ENCODE measurements at regions not wholly inside any gene's neighbourhood (a gene's known extent, or its start where the extent isn't known, plus 50 kb on each side); places are given as distances from the start of the nearest gene placed in this dataset.

GRCh38 chr12:127175361-127175760 is 1091.6 kb upstream of the TMEM132C start:
- WGBS (ENCODE audit: insufficient coverage) = no CpG with 5 or more reads among the region's 4 CpGs
- Histone ChIP-seq H3K4me1 (ENCODE audit: control insufficient read depth, insufficient read depth, low read length) (no peaks in the 10 kb centered on the region), H3K36me3 (ENCODE audit: control insufficient read depth, insufficient read depth, low read length) (no peaks in the 10 kb centered on the region), H3K27me3 (ENCODE audit: control insufficient read depth, insufficient read depth, low read length) (no peaks in the 10 kb centered on the region), H3K27ac (ENCODE audit: low read depth, low read length) (no peak overlapping the region), H3K4me3 (ENCODE audit: low read depth, low read length) (no peak overlapping the region), H3K9me3 (ENCODE audit: control insufficient read depth, insufficient read depth, low read length) (no peaks in the 10 kb centered on the region)
- no peak for DNase-seq (ENCODE audit: low read depth in 4 of 6, low spot score in 6 of 6)

GRCh38 chr12:127176804-127177203 is 1090.2 kb upstream of the TMEM132C start:
- Histone ChIP-seq H3K27ac (ENCODE audit: low read depth, low read length) (no peak overlapping the region), H3K36me3 (ENCODE audit: control insufficient read depth, insufficient read depth, low read length) (no peaks in the 10 kb centered on the region), H3K27me3 (ENCODE audit: control insufficient read depth, insufficient read depth, low read length) (no peaks in the 10 kb centered on the region), H3K4me1 (ENCODE audit: control insufficient read depth, insufficient read depth, low read length) (no peaks in the 10 kb centered on the region), H3K9me3 (ENCODE audit: control insufficient read depth, insufficient read depth, low read length) (no peaks in the 10 kb centered on the region), H3K4me3 (ENCODE audit: low read depth, low read length) (no peak overlapping the region)
- no peak for DNase-seq (ENCODE audit: low read depth in 4 of 6, low spot score in 6 of 6)
- WGBS (ENCODE audit: insufficient coverage) = 100% methylated on average over 1 of the region's 4 CpGs

GRCh38 chr12:127178052-127178451 is 1088.9 kb upstream of the TMEM132C start:
- Histone ChIP-seq H3K27me3 (ENCODE audit: control insufficient read depth, insufficient read depth, low read length) (no peaks in the 10 kb centered on the region), H3K4me3 (ENCODE audit: low read depth, low read length) (no peak overlapping the region), H3K4me1 (ENCODE audit: control insufficient read depth, insufficient read depth, low read length) (no peaks in the 10 kb centered on the region), H3K36me3 (ENCODE audit: control insufficient read depth, insufficient read depth, low read length) (no peaks in the 10 kb centered on the region), H3K27ac (ENCODE audit: low read depth, low read length) (no peak overlapping the region), H3K9me3 (ENCODE audit: control insufficient read depth, insufficient read depth, low read length) (no peaks in the 10 kb centered on the region)
- DNase-seq (ENCODE audit: low read depth in 4 of 6, low spot score in 6 of 6) = no peak
- no CpG with 5 or more reads among the region's 5 CpGs for WGBS (ENCODE audit: insufficient coverage)

DNA sequence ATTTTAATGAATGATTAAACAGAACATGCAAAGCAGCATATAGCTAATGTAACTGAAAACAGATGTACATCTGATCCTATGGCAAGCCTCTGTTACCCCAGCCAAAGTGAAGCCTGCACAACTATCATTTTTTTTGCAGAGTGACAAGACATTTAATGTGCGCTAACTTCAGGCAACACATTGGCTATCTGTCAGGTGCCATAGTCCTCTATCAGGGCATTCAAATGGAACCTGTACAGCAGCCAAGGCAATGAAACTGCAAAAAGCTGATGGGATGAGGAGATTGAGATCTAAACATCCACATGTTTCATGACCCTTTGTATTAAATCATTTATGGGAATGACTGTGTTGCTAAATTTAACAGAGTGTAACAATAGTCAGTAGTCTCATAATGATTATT is 1088.5 kb upstream of the TMEM132C start:
- Histone ChIP-seq H3K9me3 (ENCODE audit: control insufficient read depth, insufficient read depth, low read length) (no peaks in the 10 kb centered on the region), H3K27ac (ENCODE audit: low read depth, low read length) (no peak overlapping the region), H3K4me3 (ENCODE audit: low read depth, low read length) (no peak overlapping the region), H3K27me3 (ENCODE audit: control insufficient read depth, insufficient read depth, low read length) (no peaks in the 10 kb centered on the region), H3K4me1 (ENCODE audit: control insufficient read depth, insufficient read depth, low read length) (no peaks in the 10 kb centered on the region), H3K36me3 (ENCODE audit: control insufficient read depth, insufficient read depth, low read length) (no peaks in the 10 kb centered on the region)
- WGBS (ENCODE audit: insufficient coverage) = 100% methylated on average over 1 of the region's 1 CpG
- DNase-seq (ENCODE audit: low read depth in 4 of 6, low spot score in 6 of 6) = peak in 1 of 6 donors; percentile 46

GRCh38 chr12:127179176-127179575 is 1087.8 kb upstream of the TMEM132C start:
- Histone ChIP-seq H3K4me3 (ENCODE audit: low read depth, low read length) (no peak overlapping the region), H3K27ac (ENCODE audit: low read depth, low read length) (no peak overlapping the region), H3K27me3 (ENCODE audit: control insufficient read depth, insufficient read depth, low read length) (no peaks in the 10 kb centered on the region), H3K9me3 (ENCODE audit: control insufficient read depth, insufficient read depth, low read length) (no peaks in the 10 kb centered on the region), H3K36me3 (ENCODE audit: control insufficient read depth, insufficient read depth, low read length) (no peaks in the 10 kb centered on the region), H3K4me1 (ENCODE audit: control insufficient read depth, insufficient read depth, low read length) (no peaks in the 10 kb centered on the region)
- WGBS (ENCODE audit: insufficient coverage) = 90% methylated on average over 4 of the region's 6 CpGs
- DNase-seq (ENCODE audit: low read depth in 4 of 6, low spot score in 6 of 6) = no peak

DNA sequence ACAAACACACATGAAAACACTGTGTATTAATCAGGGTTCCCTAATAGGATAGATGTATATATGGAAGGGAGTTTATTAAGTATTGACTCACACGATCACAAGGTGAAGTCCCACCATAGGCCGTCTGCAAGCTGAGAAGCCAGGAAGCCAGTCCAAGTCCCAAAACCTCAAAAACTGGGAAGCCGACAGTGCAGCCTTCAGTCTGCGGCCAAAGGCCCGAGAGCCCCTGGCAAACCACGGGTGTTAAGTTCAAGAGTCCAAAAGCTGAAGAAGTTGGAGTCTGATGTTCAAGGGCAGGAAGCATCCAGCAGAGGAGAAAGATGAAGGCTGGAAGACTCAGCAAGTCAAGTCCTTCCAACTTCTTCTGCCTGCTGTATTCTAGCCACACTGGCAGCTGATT is 1085.0 kb upstream of the TMEM132C start:
- no peaks in the 10 kb centered on the region for H3K4me1 ChIP-seq (ENCODE audit: control insufficient read depth, insufficient read depth, low read length)
- no peak overlapping the region for H3K27ac ChIP-seq (ENCODE audit: low read depth, low read length)
- no peak overlapping the region for H3K4me3 ChIP-seq (ENCODE audit: low read depth, low read length)
- WGBS (ENCODE audit: insufficient coverage) = 100% methylated on average over 5 of the region's 6 CpGs
- DNase-seq (ENCODE audit: low read depth in 4 of 6, low spot score in 6 of 6) = no peak
- no peaks in the 10 kb centered on the region for H3K27me3 ChIP-seq (ENCODE audit: control insufficient read depth, insufficient read depth, low read length)
- H3K9me3 ChIP-seq (ENCODE audit: control insufficient read depth, insufficient read depth, low read length) = no peaks in the 10 kb centered on the region
- no peaks in the 10 kb centered on the region for H3K36me3 ChIP-seq (ENCODE audit: control insufficient read depth, insufficient read depth, low read length)

GRCh38 chr12:127189992-127190391 is 1077.0 kb upstream of the TMEM132C start:
- Histone ChIP-seq H3K27ac (ENCODE audit: low read depth, low read length) (no peak overlapping the region), H3K36me3 (ENCODE audit: control insufficient read depth, insufficient read depth, low read length) (no peaks in the 10 kb centered on the region), H3K4me3 (ENCODE audit: low read depth, low read length) (no peak overlapping the region), H3K27me3 (ENCODE audit: control insufficient read depth, insufficient read depth, low read length) (no peaks in the 10 kb centered on the region), H3K9me3 (ENCODE audit: control insufficient read depth, insufficient read depth, low read length) (peaks cover 6% of the 10 kb centered on the region), H3K4me1 (ENCODE audit: control insufficient read depth, insufficient read depth, low read length) (no peaks in the 10 kb centered on the region)
- no CpG with 5 or more reads among the region's 1 CpG for WGBS (ENCODE audit: insufficient coverage)
- DNase-seq (ENCODE audit: low read depth in 4 of 6, low spot score in 6 of 6) = no peak

DNA sequence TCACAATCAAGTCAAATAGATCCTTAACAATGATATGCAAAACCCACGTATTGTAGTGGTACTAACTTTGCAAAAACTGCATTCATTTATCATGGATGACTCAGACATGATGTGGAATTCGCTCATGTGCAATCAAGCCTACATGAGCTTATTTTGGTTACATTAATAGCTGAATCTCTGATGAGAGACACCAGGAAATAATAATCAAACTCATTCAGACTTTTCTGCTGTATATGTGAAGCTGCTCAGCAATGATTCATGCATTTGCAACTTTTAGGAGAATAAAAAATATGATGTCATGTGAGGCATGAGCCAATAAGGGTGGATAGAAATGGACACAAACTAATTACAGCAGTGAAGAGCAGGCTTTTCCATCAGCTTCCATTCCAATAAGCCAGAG is 1075.8 kb upstream of the TMEM132C start:
- DNase-seq (ENCODE audit: low read depth in 4 of 6, low spot score in 6 of 6) = no peak
- no CpG with 5 or more reads among the region's 2 CpGs for WGBS (ENCODE audit: insufficient coverage)
- H3K36me3 ChIP-seq (ENCODE audit: control insufficient read depth, insufficient read depth, low read length) = no peaks in the 10 kb centered on the region
- no peaks in the 10 kb centered on the region for H3K27me3 ChIP-seq (ENCODE audit: control insufficient read depth, insufficient read depth, low read length)
- no peak overlapping the region for H3K27ac ChIP-seq (ENCODE audit: low read depth, low read length)
- peaks cover 6% of the 10 kb centered on the region for H3K9me3 ChIP-seq (ENCODE audit: control insufficient read depth, insufficient read depth, low read length)
- no peak overlapping the region for H3K4me3 ChIP-seq (ENCODE audit: low read depth, low read length)
- no peaks in the 10 kb centered on the region for H3K4me1 ChIP-seq (ENCODE audit: control insufficient read depth, insufficient read depth, low read length)

DNA sequence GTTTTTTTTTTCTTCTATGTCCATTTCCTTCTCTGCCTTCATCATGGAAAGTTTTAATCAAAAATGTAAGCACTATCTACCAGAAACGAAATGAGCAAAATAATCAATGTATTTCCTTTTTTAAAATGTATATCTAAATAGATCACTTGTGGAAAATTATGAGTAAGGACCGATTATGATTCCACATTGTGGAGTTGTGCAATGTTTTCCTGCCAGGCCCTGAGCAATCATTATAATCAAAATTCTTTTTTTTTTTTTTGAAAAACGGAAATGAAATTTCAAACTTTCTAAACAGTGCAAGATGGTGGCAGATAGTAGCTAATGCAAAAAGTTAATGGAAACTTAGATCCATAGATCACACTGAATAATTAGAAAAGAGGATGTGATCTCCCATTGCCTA is 1074.6 kb upstream of the TMEM132C start:
- Histone ChIP-seq H3K9me3 (ENCODE audit: control insufficient read depth, insufficient read depth, low read length) (peaks cover 6% of the 10 kb centered on the region), H3K27me3 (ENCODE audit: control insufficient read depth, insufficient read depth, low read length) (no peaks in the 10 kb centered on the region), H3K27ac (ENCODE audit: low read depth, low read length) (no peak overlapping the region), H3K4me1 (ENCODE audit: control insufficient read depth, insufficient read depth, low read length) (no peaks in the 10 kb centered on the region), H3K4me3 (ENCODE audit: low read depth, low read length) (no peak overlapping the region), H3K36me3 (ENCODE audit: control insufficient read depth, insufficient read depth, low read length) (no peaks in the 10 kb centered on the region)
- WGBS (ENCODE audit: insufficient coverage) = no CpG with 5 or more reads among the region's 3 CpGs
- no peak for DNase-seq (ENCODE audit: low read depth in 4 of 6, low spot score in 6 of 6)

- no peak for DNase-seq (ENCODE audit: low read depth in 4 of 6, low spot score in 6 of 6)
- H3K27me3 ChIP-seq (ENCODE audit: control insufficient read depth, insufficient read depth, low read length) = no peaks in the 10 kb centered on the region
- H3K4me3 ChIP-seq (ENCODE audit: low read depth, low read length) = no peak overlapping the region
- no CpG with 5 or more reads among the region's 2 CpGs for WGBS (ENCODE audit: insufficient coverage)
- no peaks in the 10 kb centered on the region for H3K36me3 ChIP-seq (ENCODE audit: control insufficient read depth, insufficient read depth, low read length)
- H3K9me3 ChIP-seq (ENCODE audit: control insufficient read depth, insufficient read depth, low read length) = peaks cover 6% of the 10 kb centered on the region
- no peak overlapping the region for H3K27ac ChIP-seq (ENCODE audit: low read depth, low read length)
- H3K4me1 ChIP-seq (ENCODE audit: control insufficient read depth, insufficient read depth, low read length) = no peaks in the 10 kb centered on the region
Observed at GRCh38 chr12:127193341-127193740, 1073.6 kb upstream of the TMEM132C start.

Measured in spinal cord (tissue), 9 donors.